Natural killer cell (primary cell): ENCODE measurements at regions not wholly inside any gene's neighbourhood (a gene's known extent, or its start where the extent isn't known, plus 50 kb on each side); places are given as distances from the start of the nearest gene placed in this dataset.

Experiments
- ATAC-seq, 3 donors: fragments of 150-1000 bp in 2 of 3; fragments of 200-7000 bp in 1 of 3; cut with Tn5 transposase; 1 replicate in 1 of 3; 2 replicates in 2 of 3; pipeline ENCODE4 v1.10.0; 2021; ENCODE audit warnings: mild to moderate bottlenecking in 2 of 3, moderate library complexity in 2 of 3
- DNase-seq, 2 donors: peaks; one replicate each; pipeline versions ENCODE4 v3.0.0 to v3.0.0-alpha.2; 2013 to 2021; ENCODE audit warnings: mixed read lengths in 1 of 2
- H3K27ac ChIP-seq: one replicate; pipeline ENCODE4 v1.5.1; 2013; ENCODE audit warnings: mild to moderate bottlenecking, low read length
- H3K27me3 ChIP-seq: one replicate; pipeline ENCODE4 v1.6.1; 2013; ENCODE audit warnings: low read length; ENCODE audit not compliant: control insufficient read depth, insufficient read depth
- H3K36me3 ChIP-seq: one replicate; pipeline ENCODE4 v1.6.1; 2013; ENCODE audit warnings: low read length; ENCODE audit not compliant: control insufficient read depth, insufficient read depth
- H3K4me1 ChIP-seq: one replicate; pipeline ENCODE4 v1.6.1; 2013; ENCODE audit warnings: low read length; ENCODE audit not compliant: control insufficient read depth, insufficient read depth
- H3K4me3 ChIP-seq: one replicate; pipeline ENCODE4 v1.5.1; 2013; ENCODE audit warnings: low read length
- H3K9me3 ChIP-seq: one replicate; pipeline ENCODE4 v1.6.1; 2013; ENCODE audit warnings: low read length; ENCODE audit not compliant: control insufficient read depth, insufficient read depth
- H3K27ac Mint-ChIP-seq, 2 donors: one replicate each; pipeline ENCODE4 v1.8.0; 2022; ENCODE audit warnings: mild to moderate bottlenecking in 2 of 2, mixed read lengths in 2 of 2, moderate library complexity in 1 of 2
- H3K27me3 Mint-ChIP-seq, 2 donors: one replicate each; pipeline ENCODE4 v1.8.0; 2022; ENCODE audit warnings: low read depth in 2 of 2, mixed read lengths in 2 of 2
- H3K36me3 Mint-ChIP-seq: one replicate; pipeline ENCODE4 v1.8.0; 2022; ENCODE audit warnings: mixed read lengths
- H3K4me1 Mint-ChIP-seq, 2 donors: one replicate each; pipeline ENCODE4 v1.8.0; 2022; ENCODE audit warnings: mixed read lengths in 2 of 2
- H3K4me3 Mint-ChIP-seq: one replicate; pipeline ENCODE4 v1.8.0; 2022; ENCODE audit warnings: mild to moderate bottlenecking, moderate library complexity, mixed read lengths
- H3K9me3 Mint-ChIP-seq, 2 donors: one replicate each; pipeline ENCODE4 v1.8.0; 2022; ENCODE audit warnings: mixed read lengths in 2 of 2
- CTCF ChIP-seq: fragments of 200-600 bp; IDR thresholded peaks from one replicate; pipeline ENCODE4 v1.8.0; 2022; ENCODE audit warnings: antibody characterized with exemption
- WGBS: methylation state at CpG from one replicate; pipeline ENCODE4 v1.1.7; 2013; ENCODE audit warnings: missing lambda C conversion rate; ENCODE audit not compliant: insufficient coverage; 5-methylcytosine and 5-hydroxymethylcytosine counted together
- intact Hi-C: fragments of 100-400 bp; cut with micrococcal nuclease; formaldehyde crosslinking; loops from one replicate; pipeline ENCODE4 v1.14.2; 2022

- H3K27me3 ChIP-seq: no peaks in the 10 kb centered on the region
- H3K36me3 Mint-ChIP-seq: no peaks in the 10 kb centered on the region
- no peak overlapping the region for H3K27ac Mint-ChIP-seq
- H3K4me1 Mint-ChIP-seq: no peaks in the 10 kb centered on the region
- H3K36me3 ChIP-seq: no peaks in the 10 kb centered on the region
- H3K9me3 ChIP-seq: no peaks in the 10 kb centered on the region
- H3K27ac ChIP-seq: no peak overlapping the region
- intact Hi-C loops: no loop called here
- TF ChIP-seq CTCF: no peak
- 71% methylated on average over 1 of the region's 1 CpG for WGBS
- peaks cover 0 to 23% of the 10 kb centered on the region in 2 donors for H3K27me3 Mint-ChIP-seq
- no peaks in the 10 kb centered on the region for H3K9me3 Mint-ChIP-seq
- no peak overlapping the region for H3K4me3 Mint-ChIP-seq
- DNase-seq (no peak), ATAC-seq (no peak)
- no peak overlapping the region for H3K4me3 ChIP-seq
- no peaks in the 10 kb centered on the region for H3K4me1 ChIP-seq
Measured at GRCh38 chr2:18373081-18373480, 187.4 kb downstream of the RDH14 start.

- no peak for DNase-seq
- H3K9me3 ChIP-seq: no peaks in the 10 kb centered on the region
- H3K27me3 ChIP-seq: no peaks in the 10 kb centered on the region
- H3K27ac ChIP-seq: no peak overlapping the region
- TF ChIP-seq CTCF: no peak
- Mint-ChIP-seq H3K36me3 (no peaks in the 10 kb centered on the region), H3K27ac (no peak overlapping the region), H3K27me3 (peaks cover 0 to 23% of the 10 kb centered on the region in 2 donors), H3K4me3 (no peak overlapping the region), H3K9me3 (no peaks in the 10 kb centered on the region), H3K4me1 (no peaks in the 10 kb centered on the region)
- intact Hi-C loops: no loop called here
- H3K4me3 ChIP-seq: no peak overlapping the region
- H3K4me1 ChIP-seq: no peaks in the 10 kb centered on the region
- ATAC-seq: no peak
- H3K36me3 ChIP-seq: no peaks in the 10 kb centered on the region
Measured at GRCh38 chr2:18372641-18373040, 187.8 kb downstream of the RDH14 start.

- no CpG with 5 or more reads among the region's 2 CpGs for WGBS
- no peak for ATAC-seq
- Mint-ChIP-seq H3K27ac (no peak overlapping the region), H3K9me3 (no peaks in the 10 kb centered on the region), H3K36me3 (no peaks in the 10 kb centered on the region), H3K4me3 (no peak overlapping the region), H3K4me1 (no peaks in the 10 kb centered on the region), H3K27me3 (peaks cover 0 to 23% of the 10 kb centered on the region in 2 donors)
- no peaks in the 10 kb centered on the region for H3K36me3 ChIP-seq
- no peak for TF ChIP-seq CTCF
- no peaks in the 10 kb centered on the region for H3K4me1 ChIP-seq
- no peak overlapping the region for H3K4me3 ChIP-seq
- no peaks in the 10 kb centered on the region for H3K27me3 ChIP-seq
- H3K9me3 ChIP-seq: no peaks in the 10 kb centered on the region
- intact Hi-C loops: no loop called here
- no peak for DNase-seq
- no peak overlapping the region for H3K27ac ChIP-seq
Measured at GRCh38 chr2:18369760-18370159, 190.7 kb downstream of the RDH14 start.

GRCh38 chr2:18368008-18368407 lies 192.4 kb downstream of the RDH14 start:
- ATAC-seq (no peak), DNase-seq (no peak)
- Histone ChIP-seq H3K4me1 (no peaks in the 10 kb centered on the region), H3K36me3 (no peaks in the 10 kb centered on the region), H3K9me3 (no peaks in the 10 kb centered on the region), H3K4me3 (no peak overlapping the region), H3K27ac (no peak overlapping the region), H3K27me3 (no peaks in the 10 kb centered on the region)
- no peak for TF ChIP-seq CTCF
- no peak overlapping the region for H3K4me3 Mint-ChIP-seq
- no peaks in the 10 kb centered on the region for H3K4me1 Mint-ChIP-seq
- peaks cover 0 to 3% of the 10 kb centered on the region in 2 donors for H3K9me3 Mint-ChIP-seq
- H3K27me3 Mint-ChIP-seq: peaks cover 0 to 23% of the 10 kb centered on the region in 2 donors
- H3K27ac Mint-ChIP-seq: no peak overlapping the region
- H3K36me3 Mint-ChIP-seq: no peaks in the 10 kb centered on the region
- intact Hi-C loops: no loop called here
- WGBS: 75% methylated on average over 1 of the region's 2 CpGs
